Activated CD4-positive, alpha-beta T cell treated with anti-CD3 and anti-CD28 coated beads, Interleukin-2, amount 10 ng/mL, durations not matched to agents 7 days and 5 days (primary cell): ENCODE measurements at regions not wholly inside any gene's neighbourhood (a gene's known extent, or its start where the extent isn't known, plus 50 kb on each side); places are given as distances from the start of the nearest gene placed in this dataset.

Experiments
- CTCF ChIA-PET: fragments of 350-600 bp; sonication (Branson Sonifier 250); formaldehyde crosslinking; loops from one replicate; lab custom pipeline; 2021; ENCODE audit warnings: antibody characterized with exemption; lab: Charles Lee
- POLR2A ChIA-PET: fragments of 350-600 bp; sonication (Branson Sonifier 250); formaldehyde crosslinking; loops from one replicate; lab custom pipeline; 2021; ENCODE audit warnings: antibody characterized with exemption; lab: Charles Lee
- DNase-seq: peaks from one replicate; pipeline ENCODE4 v3.0.0-alpha.2; 2020
- H3K27ac Mint-ChIP-seq: one replicate; pipeline ENCODE4 v1.8.0; 2021; ENCODE audit warnings: mild to moderate bottlenecking, moderate library complexity, mixed read lengths
- H3K27me3 Mint-ChIP-seq: one replicate; pipeline ENCODE4 v1.8.0; 2021; ENCODE audit warnings: mixed read lengths
- H3K36me3 Mint-ChIP-seq: one replicate; pipeline ENCODE4 v1.8.0; 2021; ENCODE audit warnings: low read depth, mixed read lengths
- H3K4me1 Mint-ChIP-seq: one replicate; pipeline ENCODE4 v1.8.0; 2021; ENCODE audit warnings: mixed read lengths
- H3K4me3 Mint-ChIP-seq: one replicate; pipeline ENCODE4 v1.8.0; 2021; ENCODE audit warnings: mild to moderate bottlenecking, moderate library complexity, mixed read lengths
- H3K9me3 Mint-ChIP-seq: one replicate; pipeline ENCODE4 v1.8.0; 2021; ENCODE audit warnings: mixed read lengths

GRCh38 chr13:44191504-44192171 is 182.0 kb upstream of the SERP2 start:
- Mint-ChIP-seq H3K36me3 (peaks cover 1% of the 10 kb centered on the region), H3K9me3 (no peaks in the 10 kb centered on the region), H3K27ac (peak overlapping the region; percentile 34), H3K27me3 (peaks cover 30% of the 10 kb centered on the region), H3K4me3 (peak overlapping the region; percentile 8), H3K4me1 (peaks cover 29% of the 10 kb centered on the region)
- ChIA-PET CTCF (interaction anchor here (0.5 to 2.7 kb wide), 4 partner anchors 53 to 246 kb away, joined by 3 to 7 read pairs (median 3); no protein-coding TSS in a partner anchor), POLR2A (no interaction called here)
- DNase-seq = peak; percentile 48

GRCh38 chr13:44193731-44194130 is 179.9 kb upstream of the SERP2 start:
- no peak for DNase-seq
- POLR2A ChIA-PET = no interaction called here
- Mint-ChIP-seq H3K36me3 (peaks cover 1% of the 10 kb centered on the region), H3K27ac (no peak overlapping the region), H3K4me1 (peaks cover 49% of the 10 kb centered on the region), H3K9me3 (no peaks in the 10 kb centered on the region), H3K27me3 (peaks cover 37% of the 10 kb centered on the region), H3K4me3 (no peak overlapping the region)
- CTCF ChIA-PET = no interaction called here

GRCh38 chr13:44195245-44195644 is 178.4 kb upstream of the SERP2 start:
- Mint-ChIP-seq H3K27me3 (peaks cover 48% of the 10 kb centered on the region), H3K4me3 (no peak overlapping the region), H3K9me3 (no peaks in the 10 kb centered on the region), H3K36me3 (peaks cover 1% of the 10 kb centered on the region), H3K27ac (no peak overlapping the region), H3K4me1 (peaks cover 57% of the 10 kb centered on the region)
- ChIA-PET CTCF (no interaction called here), POLR2A (no interaction called here)
- no peak for DNase-seq

- ChIA-PET POLR2A (no interaction called here), CTCF (interaction anchor here (0.6 to 0.7 kb wide), 2 partner anchors 78 to 99 kb away, joined by 3 read pairs; no protein-coding TSS in a partner anchor)
- H3K36me3 Mint-ChIP-seq = peaks cover 1% of the 10 kb centered on the region
- H3K9me3 Mint-ChIP-seq = no peaks in the 10 kb centered on the region
- peaks cover 45% of the 10 kb centered on the region for H3K27me3 Mint-ChIP-seq
- no peak overlapping the region for H3K4me3 Mint-ChIP-seq
- peaks cover 56% of the 10 kb centered on the region for H3K4me1 Mint-ChIP-seq
- H3K27ac Mint-ChIP-seq = no peak overlapping the region
- DNase-seq = no peak
These were observed 177.3 kb upstream of the SERP2 start for GRCh38 chr13:44196196-44196751.

GRCh38 chr13:44197791-44198770 is 175.5 kb upstream of the SERP2 start:
- Mint-ChIP-seq H3K4me1 (peaks cover 48% of the 10 kb centered on the region), H3K27ac (peak overlapping the region; percentile 2), H3K9me3 (no peaks in the 10 kb centered on the region), H3K36me3 (peaks cover 1% of the 10 kb centered on the region), H3K27me3 (peaks cover 31% of the 10 kb centered on the region), H3K4me3 (no peak overlapping the region)
- POLR2A ChIA-PET = interaction anchor here (0.5 kb wide), 1 partner anchor 1374 kb away, joined by 6 read pairs; no protein-coding TSS in a partner anchor
- DNase-seq = peak; percentile 15
- CTCF ChIA-PET = no interaction called here

- CTCF ChIA-PET = no interaction called here
- POLR2A ChIA-PET = no interaction called here
- Mint-ChIP-seq H3K27ac (no peak overlapping the region), H3K9me3 (no peaks in the 10 kb centered on the region), H3K36me3 (peaks cover 1% of the 10 kb centered on the region), H3K4me3 (no peak overlapping the region), H3K4me1 (peaks cover 48% of the 10 kb centered on the region), H3K27me3 (peaks cover 30% of the 10 kb centered on the region)
- no peak for DNase-seq
These were observed 174.8 kb upstream of the SERP2 start for GRCh38 chr13:44198826-44199225.

- Mint-ChIP-seq H3K4me1 (peaks cover 47% of the 10 kb centered on the region), H3K9me3 (no peaks in the 10 kb centered on the region), H3K27me3 (peaks cover 35% of the 10 kb centered on the region), H3K27ac (no peak overlapping the region), H3K36me3 (peaks cover 1% of the 10 kb centered on the region), H3K4me3 (no peak overlapping the region)
- CTCF ChIA-PET = no interaction called here
- POLR2A ChIA-PET = no interaction called here
- no peak for DNase-seq
These were observed 173.9 kb upstream of the SERP2 start for GRCh38 chr13:44199627-44200207.

GRCh38 chr13:44206434-44206833 is 167.2 kb upstream of the SERP2 start:
- Mint-ChIP-seq H3K4me3 (no peak overlapping the region), H3K9me3 (peaks cover 2% of the 10 kb centered on the region), H3K4me1 (no peaks in the 10 kb centered on the region), H3K27me3 (peaks cover 44% of the 10 kb centered on the region), H3K36me3 (no peaks in the 10 kb centered on the region), H3K27ac (no peak overlapping the region)
- no peak for DNase-seq
- CTCF ChIA-PET = interaction anchor here (0.9 kb wide), 1 partner anchor 43 kb away, joined by 3 read pairs; no protein-coding TSS in a partner anchor
- POLR2A ChIA-PET = no interaction called here

- no peaks in the 10 kb centered on the region for H3K36me3 Mint-ChIP-seq
- no peak overlapping the region for H3K4me3 Mint-ChIP-seq
- H3K4me1 Mint-ChIP-seq = no peaks in the 10 kb centered on the region
- no peak for DNase-seq
- no peak overlapping the region for H3K27ac Mint-ChIP-seq
- H3K9me3 Mint-ChIP-seq = peaks cover 2% of the 10 kb centered on the region
- peaks cover 44% of the 10 kb centered on the region for H3K27me3 Mint-ChIP-seq
- ChIA-PET POLR2A (no interaction called here), CTCF (no interaction called here)
These were observed 166.1 kb upstream of the SERP2 start for GRCh38 chr13:44207476-44207875.

- Mint-ChIP-seq H3K36me3 (no peaks in the 10 kb centered on the region), H3K27ac (no peak overlapping the region), H3K4me3 (no peak overlapping the region), H3K27me3 (peaks cover 34% of the 10 kb centered on the region), H3K9me3 (peaks cover 2% of the 10 kb centered on the region), H3K4me1 (no peaks in the 10 kb centered on the region)
- ChIA-PET CTCF (no interaction called here), POLR2A (no interaction called here)
- no peak for DNase-seq
These were observed 163.1 kb upstream of the SERP2 start for GRCh38 chr13:44210525-44210924.

- H3K27ac Mint-ChIP-seq = no peak overlapping the region
- POLR2A ChIA-PET = no interaction called here
- no peaks in the 10 kb centered on the region for H3K36me3 Mint-ChIP-seq
- H3K4me1 Mint-ChIP-seq = no peaks in the 10 kb centered on the region
- DNase-seq = no peak
- peaks cover 32% of the 10 kb centered on the region for H3K27me3 Mint-ChIP-seq
- H3K4me3 Mint-ChIP-seq = no peak overlapping the region
- H3K9me3 Mint-ChIP-seq = no peaks in the 10 kb centered on the region
- CTCF ChIA-PET = no interaction called here
These were observed 162.3 kb upstream of the SERP2 start for GRCh38 chr13:44211286-44211685.

GRCh38 chr13:44211704-44212346 is 161.8 kb upstream of the SERP2 start:
- Mint-ChIP-seq H3K36me3 (no peaks in the 10 kb centered on the region), H3K9me3 (no peaks in the 10 kb centered on the region), H3K27ac (no peak overlapping the region), H3K4me1 (no peaks in the 10 kb centered on the region), H3K27me3 (peaks cover 26% of the 10 kb centered on the region), H3K4me3 (no peak overlapping the region)
- ChIA-PET CTCF (no interaction called here), POLR2A (no interaction called here)
- DNase-seq = no peak
